Stimulated activated memory B cell treated with anti-CD40 and anti-IgM and Interleukin-4, amounts not matched to agents 10 μg/mL and 1 μg/mL and 100 μg/mL, for 72 hours (primary cell): ENCODE measurements at regions not wholly inside any gene's neighbourhood (a gene's known extent, or its start where the extent isn't known, plus 50 kb on each side); places are given as distances from the start of the nearest gene placed in this dataset.
"Not testable (repeated sequence)": the region's sequence is repeated elsewhere in the genome, so short reads cannot be mapped to it uniquely, and the experiment has no call there.

Source experiments
- ATAC-seq: fragments of 150-1000 bp; cut with Tn5 transposase; 2 replicates; pipeline ENCODE4 v1.10.0; 2021
- H3K27ac Mint-ChIP-seq: one replicate; pipeline ENCODE4 v1.8.0; 2022; ENCODE audit warnings: mild to moderate bottlenecking, mixed read lengths
- H3K27me3 Mint-ChIP-seq: one replicate; pipeline ENCODE4 v1.8.0; 2022; ENCODE audit warnings: mixed read lengths
- H3K36me3 Mint-ChIP-seq: one replicate; pipeline ENCODE4 v1.8.0; 2022; ENCODE audit warnings: mixed read lengths
- H3K4me1 Mint-ChIP-seq: one replicate; pipeline ENCODE4 v1.8.0; 2022; ENCODE audit warnings: mixed read lengths
- H3K4me3 Mint-ChIP-seq: one replicate; pipeline ENCODE4 v1.8.0; 2022; ENCODE audit warnings: mild to moderate bottlenecking, moderate library complexity, mixed read lengths
- H3K9me3 Mint-ChIP-seq: one replicate; pipeline ENCODE4 v1.8.0; 2022; ENCODE audit warnings: mixed read lengths

GRCh38 chrX:821327-822107 is 190.9 kb downstream of the SHOX start:
- Mint-ChIP-seq H3K27ac (no peak overlapping the region), H3K36me3 (no peaks in the 10 kb centered on the region), H3K9me3 (peaks cover 6% of the 10 kb centered on the region), H3K27me3 (no peaks in the 10 kb centered on the region), H3K4me1 (no peaks in the 10 kb centered on the region), H3K4me3 (no peak overlapping the region)
- ATAC-seq, result no peak

GRCh38 chrX:819684-820083 is 189.1 kb downstream of the SHOX start:
- H3K4me3 Mint-ChIP-seq, result no peak overlapping the region
- H3K27ac Mint-ChIP-seq, result no peak overlapping the region
- no peak for ATAC-seq
- peaks cover 12% of the 10 kb centered on the region for H3K9me3 Mint-ChIP-seq
- no peaks in the 10 kb centered on the region for H3K36me3 Mint-ChIP-seq
- H3K4me1 Mint-ChIP-seq, result no peaks in the 10 kb centered on the region
- H3K27me3 Mint-ChIP-seq, result no peaks in the 10 kb centered on the region

GRCh38 chrX:817759-818300 is 187.2 kb downstream of the SHOX start:
- no peak for ATAC-seq
- Mint-ChIP-seq H3K36me3 (no peaks in the 10 kb centered on the region), H3K27me3 (no peaks in the 10 kb centered on the region)

GRCh38 chrX:817147-817546 is 186.6 kb downstream of the SHOX start:
- not testable (repeated sequence) for H3K27me3 Mint-ChIP-seq, ATAC-seq, H3K36me3 Mint-ChIP-seq, H3K9me3 Mint-ChIP-seq, H3K4me1 Mint-ChIP-seq, H3K4me3 Mint-ChIP-seq, H3K27ac Mint-ChIP-seq

More at GRCh38 chrX:817759-818300, 187.2 kb downstream of the SHOX start:
- Mint-ChIP-seq H3K4me1 (no peaks in the 10 kb centered on the region), H3K9me3 (peaks cover 8% of the 10 kb centered on the region), H3K27ac (no peak overlapping the region), H3K4me3 (no peak overlapping the region)

GRCh38 chrX:816411-816810 is 185.8 kb downstream of the SHOX start:
- no peaks in the 10 kb centered on the region for H3K27me3 Mint-ChIP-seq
- no peaks in the 10 kb centered on the region for H3K36me3 Mint-ChIP-seq

GRCh38 chrX:810186-810585 is 179.6 kb downstream of the SHOX start:
- no peak for ATAC-seq
- Mint-ChIP-seq H3K4me1 (no peaks in the 10 kb centered on the region), H3K4me3 (no peak overlapping the region), H3K9me3 (peaks cover 2% of the 10 kb centered on the region), H3K27me3 (peaks cover 10% of the 10 kb centered on the region), H3K27ac (no peak overlapping the region), H3K36me3 (no peaks in the 10 kb centered on the region)

More at GRCh38 chrX:816411-816810, 185.8 kb downstream of the SHOX start:
- Mint-ChIP-seq H3K4me1 (no peaks in the 10 kb centered on the region), H3K9me3 (peaks cover 8% of the 10 kb centered on the region), H3K4me3 (no peak overlapping the region), H3K27ac (no peak overlapping the region)
- no peak for ATAC-seq

- Mint-ChIP-seq H3K36me3 (no peaks in the 10 kb centered on the region), H3K4me1 (no peaks in the 10 kb centered on the region), H3K4me3 (no peak overlapping the region), H3K9me3 (peaks cover 2% of the 10 kb centered on the region), H3K27me3 (peaks cover 12% of the 10 kb centered on the region), H3K27ac (no peak overlapping the region)
- ATAC-seq, result no peak
Measured at GRCh38 chrX:809081-809480, 178.5 kb downstream of the SHOX start.

- no peak overlapping the region for H3K4me3 Mint-ChIP-seq
- H3K36me3 Mint-ChIP-seq, result no peaks in the 10 kb centered on the region
- H3K9me3 Mint-ChIP-seq, result peaks cover 10% of the 10 kb centered on the region
- no peak overlapping the region for H3K27ac Mint-ChIP-seq
- H3K4me1 Mint-ChIP-seq, result no peaks in the 10 kb centered on the region
- peaks cover 21% of the 10 kb centered on the region for H3K27me3 Mint-ChIP-seq
- ATAC-seq, result no peak
Measured at GRCh38 chrX:806586-806985, 176.0 kb downstream of the SHOX start.

- peaks cover 21% of the 10 kb centered on the region for H3K27me3 Mint-ChIP-seq
- H3K36me3 Mint-ChIP-seq, result no peaks in the 10 kb centered on the region
- H3K9me3 Mint-ChIP-seq, result peaks cover 13% of the 10 kb centered on the region
- H3K4me3 Mint-ChIP-seq, result no peak overlapping the region
- H3K4me1 Mint-ChIP-seq, result no peaks in the 10 kb centered on the region
- ATAC-seq, result no peak
- H3K27ac Mint-ChIP-seq, result no peak overlapping the region
Measured at GRCh38 chrX:805988-806387, 175.4 kb downstream of the SHOX start.

- ATAC-seq, result no peak
- Mint-ChIP-seq H3K4me1 (no peaks in the 10 kb centered on the region), H3K9me3 (peaks cover 15% of the 10 kb centered on the region), H3K4me3 (no peak overlapping the region), H3K27ac (no peak overlapping the region), H3K36me3 (no peaks in the 10 kb centered on the region), H3K27me3 (peaks cover 21% of the 10 kb centered on the region)
Measured at GRCh38 chrX:805103-805670, 174.6 kb downstream of the SHOX start.

GRCh38 chrX:802846-803245 is 172.3 kb downstream of the SHOX start:
- H3K27ac Mint-ChIP-seq, result no peak overlapping the region
- H3K36me3 Mint-ChIP-seq, result no peaks in the 10 kb centered on the region
- H3K27me3 Mint-ChIP-seq, result peaks cover 21% of the 10 kb centered on the region
- peaks cover 15% of the 10 kb centered on the region for H3K9me3 Mint-ChIP-seq
- no peak for ATAC-seq
- no peaks in the 10 kb centered on the region for H3K4me1 Mint-ChIP-seq
- H3K4me3 Mint-ChIP-seq, result no peak overlapping the region

GRCh38 chrX:799808-800207 is 169.2 kb downstream of the SHOX start:
- Mint-ChIP-seq H3K36me3 (no peaks in the 10 kb centered on the region), H3K9me3 (peaks cover 15% of the 10 kb centered on the region), H3K4me1 (no peaks in the 10 kb centered on the region)

GRCh38 chrX:794311-794710 is 163.7 kb downstream of the SHOX start:
- H3K27ac Mint-ChIP-seq, result no peak overlapping the region
- ATAC-seq, result no peak
- no peaks in the 10 kb centered on the region for H3K4me1 Mint-ChIP-seq
- no peak overlapping the region for H3K4me3 Mint-ChIP-seq
- H3K36me3 Mint-ChIP-seq, result no peaks in the 10 kb centered on the region
- H3K9me3 Mint-ChIP-seq, result no peaks in the 10 kb centered on the region
- peaks cover 14% of the 10 kb centered on the region for H3K27me3 Mint-ChIP-seq

More at GRCh38 chrX:799808-800207, 169.2 kb downstream of the SHOX start:
- Mint-ChIP-seq H3K4me3 (no peak overlapping the region), H3K27me3 (peaks cover 11% of the 10 kb centered on the region), H3K27ac (no peak overlapping the region)
- ATAC-seq, result no peak

GRCh38 chrX:793216-793770 is 162.7 kb downstream of the SHOX start:
- no peak for ATAC-seq
- peaks cover 24% of the 10 kb centered on the region for H3K27me3 Mint-ChIP-seq
- no peaks in the 10 kb centered on the region for H3K9me3 Mint-ChIP-seq
- no peak overlapping the region for H3K27ac Mint-ChIP-seq
- no peak overlapping the region for H3K4me3 Mint-ChIP-seq
- no peaks in the 10 kb centered on the region for H3K4me1 Mint-ChIP-seq
- H3K36me3 Mint-ChIP-seq, result no peaks in the 10 kb centered on the region

- Mint-ChIP-seq H3K4me3 (no peak overlapping the region), H3K4me1 (no peaks in the 10 kb centered on the region), H3K27me3 (peaks cover 24% of the 10 kb centered on the region), H3K36me3 (no peaks in the 10 kb centered on the region), H3K9me3 (no peaks in the 10 kb centered on the region), H3K27ac (no peak overlapping the region)
- ATAC-seq, result no peak
Measured at GRCh38 chrX:791479-792034, 161.0 kb downstream of the SHOX start.
